K562 (cell line): ENCODE measurements at regions not wholly inside any gene's neighbourhood (a gene's known extent, or its start where the extent isn't known, plus 50 kb on each side); places are given as distances from the start of the nearest gene placed in this dataset.

ENCODE experiments used
- EP300 ChIP-seq: IDR thresholded peaks from 2 replicates; pipeline ENCODE4 v1.6.1; 2012; ENCODE audit warnings: low read length, improper control_type of control experiment
- FOXA1 ChIP-seq: fragments of 450-650 bp; IDR thresholded peaks from 2 replicates; pipeline ENCODE4 v1.6.1; 2016; ENCODE audit warnings: mild to moderate bottlenecking, borderline replicate concordance
- GTF2F1 ChIP-seq: IDR thresholded peaks from 2 replicates; pipeline ENCODE4 v1.6.1; 2011; ENCODE audit warnings: low read depth, low read length, improper control_type of control experiment
- HDAC8 ChIP-seq: fragments of 450-650 bp; IDR thresholded peaks from 2 replicates; pipeline ENCODE4 v1.6.1; 2016; ENCODE audit warnings: mild to moderate bottlenecking, missing genetic modification characterization, moderate library complexity, missing compliant biosample characterization
- NR2C2 ChIP-seq, 2 experiments: fragments of 200-800 bp in 1 of 2; sonication (Bioruptor generic) in 1 of 2; sonication (generic) in 1 of 2; formaldehyde crosslinking in 1 of 2; IDR thresholded peaks; 2 replicates each; pipeline versions ENCODE4 v1.6.1 to v1.8.0; 2016 to 2022; ENCODE audit warnings: mild to moderate bottlenecking in 1 of 2, missing compliant biosample characterization in 1 of 2, missing genetic modification characterization in 1 of 2, missing genetic modification reagents in 1 of 2
- ZNF311 ChIP-seq: fragments of 250-450 bp; sonication (Bioruptor Pico); IDR thresholded peaks from 2 replicates; pipeline ENCODE4 v1.4.0; 2020; ENCODE audit warnings: mild to moderate bottlenecking, moderate library complexity
- ZNF354B ChIP-seq: fragments of 250-450 bp; sonication (Bioruptor Pico); IDR thresholded peaks from 2 replicates; pipeline ENCODE4 v1.4.0; 2020
- ZNF57 ChIP-seq: fragments of 450-650 bp; formaldehyde crosslinking; IDR thresholded peaks from 2 replicates; pipeline ENCODE4 v1.4.0; 2020; ENCODE audit warnings: mild to moderate bottlenecking, moderate library complexity
- TF ChIP-seq, protein P1 (sequence below): sonication (generic); formaldehyde crosslinking; IDR thresholded peaks from 2 replicates; pipeline ENCODE4 v1.8.0; 2022; ENCODE audit warnings: mild to moderate bottlenecking, missing genetic modification reagents
- TF ChIP-seq, protein P2 (sequence below), 3 experiments: IDR thresholded peaks in 2 of 3; conservative IDR thresholded peaks in 1 of 3; 2 replicates each; pipeline ENCODE4 v1.5.1; 2011 to 2012; ENCODE audit warnings: low read length in 3 of 3, mild to moderate bottlenecking in 3 of 3, control low read depth in 2 of 3, improper control_type of control experiment in 1 of 3, inconsistent platforms in 1 of 3, low read depth in 1 of 3, mixed read lengths in 1 of 3, moderate library complexity in 1 of 3; ENCODE audit not compliant: insufficient read depth in 2 of 3

DNA sequence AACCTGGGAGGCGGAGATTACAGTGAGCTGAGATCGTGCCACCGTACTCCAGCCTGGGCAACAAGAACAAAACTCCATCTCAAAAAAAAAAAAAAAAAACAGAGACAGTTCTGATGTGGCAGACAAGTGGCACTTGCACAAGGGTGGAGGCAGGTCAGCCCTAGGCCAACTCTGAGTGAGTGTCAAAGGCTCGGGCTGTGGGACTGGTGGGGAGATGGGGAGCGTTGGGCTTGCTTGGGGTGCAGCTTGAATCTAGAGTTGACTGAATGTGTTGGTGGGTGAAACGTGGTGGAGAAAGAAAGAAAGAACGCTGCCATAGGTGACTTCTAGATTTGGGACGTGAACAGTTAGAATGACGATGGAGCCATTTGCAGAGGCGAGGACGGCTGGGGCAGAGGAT lies 121.3 kb upstream of the SPACA7 start:
- TF ChIP-seq ZNF311 (CRISPR knock-in tag) (no peak), NR2C2 (CRISPR knock-in tag; IDR thresholded peaks at IDR 0.05) (no peak), NR2C2 (tag; IDR thresholded peaks at IDR 0.05) (no peak), FOXA1 (no peak), ZNF354B (CRISPR knock-in tag) (no peak), GTF2F1 (no peak), ZNF57 (CRISPR knock-in tag) (no peak), EP300 (no peak), HDAC8 (tag) (no peak)
- TF ChIP-seq, protein P1, sequence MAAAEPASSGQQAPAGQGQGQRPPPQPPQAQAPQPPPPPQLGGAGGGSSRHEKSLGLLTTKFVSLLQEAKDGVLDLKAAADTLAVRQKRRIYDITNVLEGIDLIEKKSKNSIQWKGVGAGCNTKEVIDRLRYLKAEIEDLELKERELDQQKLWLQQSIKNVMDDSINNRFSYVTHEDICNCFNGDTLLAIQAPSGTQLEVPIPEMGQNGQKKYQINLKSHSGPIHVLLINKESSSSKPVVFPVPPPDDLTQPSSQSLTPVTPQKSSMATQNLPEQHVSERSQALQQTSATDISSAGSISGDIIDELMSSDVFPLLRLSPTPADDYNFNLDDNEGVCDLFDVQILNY (CRISPR knock-in tag): no peak
- TF ChIP-seq, protein P2, sequence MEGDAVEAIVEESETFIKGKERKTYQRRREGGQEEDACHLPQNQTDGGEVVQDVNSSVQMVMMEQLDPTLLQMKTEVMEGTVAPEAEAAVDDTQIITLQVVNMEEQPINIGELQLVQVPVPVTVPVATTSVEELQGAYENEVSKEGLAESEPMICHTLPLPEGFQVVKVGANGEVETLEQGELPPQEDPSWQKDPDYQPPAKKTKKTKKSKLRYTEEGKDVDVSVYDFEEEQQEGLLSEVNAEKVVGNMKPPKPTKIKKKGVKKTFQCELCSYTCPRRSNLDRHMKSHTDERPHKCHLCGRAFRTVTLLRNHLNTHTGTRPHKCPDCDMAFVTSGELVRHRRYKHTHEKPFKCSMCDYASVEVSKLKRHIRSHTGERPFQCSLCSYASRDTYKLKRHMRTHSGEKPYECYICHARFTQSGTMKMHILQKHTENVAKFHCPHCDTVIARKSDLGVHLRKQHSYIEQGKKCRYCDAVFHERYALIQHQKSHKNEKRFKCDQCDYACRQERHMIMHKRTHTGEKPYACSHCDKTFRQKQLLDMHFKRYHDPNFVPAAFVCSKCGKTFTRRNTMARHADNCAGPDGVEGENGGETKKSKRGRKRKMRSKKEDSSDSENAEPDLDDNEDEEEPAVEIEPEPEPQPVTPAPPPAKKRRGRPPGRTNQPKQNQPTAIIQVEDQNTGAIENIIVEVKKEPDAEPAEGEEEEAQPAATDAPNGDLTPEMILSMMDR (IDR thresholded peaks at IDR 0.05 in 2 of 3, conservative IDR thresholded peaks at IDR 0.05 in 1 of 3; ENCODE audit: insufficient read depth in 2 of 3, low read depth in 1 of 3, low read length in 3 of 3): no peak
